K562 (cell line): ENCODE measurements at regions not wholly inside any gene's neighbourhood (a gene's known extent, or its start where the extent isn't known, plus 50 kb on each side); places are given as distances from the start of the nearest gene placed in this dataset.

Source experiments
- ATAC-seq: fragments of 200-7000 bp; cut with Tn5 transposase; 3 replicates; pipeline ENCODE4 v1.9.1; 2020; ENCODE audit warnings: moderate library complexity
- BruUV-seq: library from RNA; stranded (reverse); fragments of 400-500 nt; replicated peaks from 2 replicates; lab custom pipeline; 2021; lab: Mats Ljungman, UMichigan
- CTCF ChIA-PET: fragments of 300-600 bp; formaldehyde crosslinking; extraction: SDS; loops from one replicate; lab custom pipeline; 2021; ENCODE audit warnings: low intra/inter-chr PET ratio; lab: Yijun Ruan, JAX
- POLR2A ChIA-PET: fragments of 300-600, 350-650 bp; sonication (Branson Sonifier 250); formaldehyde crosslinking; extraction: SDS; loops from one replicate; lab custom pipeline; 2021; ENCODE audit warnings: antibody characterized with exemption, inconsistent platforms; lab: Yijun Ruan, JAX
- DNase-seq, 4 experiments: peaks; one replicate each; pipeline versions ENCODE4 v3.0.0 to v3.0.0-alpha.2; 2011 to 2018; ENCODE audit warnings: low spot score in 3 of 4, mixed read lengths in 3 of 4; ENCODE audit errors: extremely low read depth in 1 of 4
- FAIRE-seq: peaks from 2 replicates; lab custom pipeline; 2011; peaks lifted over from hg19 to GRCh38; lab: Jason Lieb, UNC
- H2AFZ ChIP-seq: 2 replicates; pipeline ENCODE4 v1.6.0; 2011; ENCODE audit warnings: low read depth, low read length, control low read depth, inconsistent platforms
- H3K27ac ChIP-seq: fragments of 200-600 bp; 3 replicates; pipeline ENCODE4 v1.8.0; 2011; ENCODE audit warnings: low read depth, mild to moderate bottlenecking, control low read depth, inconsistent platforms, low read length, moderate library complexity, mixed read lengths; ENCODE audit errors: extremely low read depth
- H3K27me3 ChIP-seq, 2 experiments: fragments of 300-600 bp in 1 of 2; 2 replicates in 1 of 2; 3 replicates in 1 of 2; pipeline versions ENCODE4 v1.6.0 to v1.8.0; 2011; ENCODE audit warnings: inconsistent platforms in 2 of 2, low read length in 2 of 2, mild to moderate bottlenecking in 1 of 2, mixed read lengths in 1 of 2, moderate library complexity in 1 of 2; ENCODE audit not compliant: control insufficient read depth in 2 of 2, insufficient read depth in 2 of 2
- H3K36me3 ChIP-seq: fragments of 300-600 bp; 3 replicates; pipeline ENCODE4 v1.8.0; 2011; ENCODE audit warnings: mild to moderate bottlenecking, low read length, inconsistent platforms; ENCODE audit not compliant: control insufficient read depth, insufficient read depth
- H3K4me1 ChIP-seq, 2 experiments: fragments of 200-600 bp in 1 of 2; replicated peaks in 1 of 2; 2 replicates in 1 of 2; 3 replicates in 1 of 2; pipeline versions ENCODE4 v1.5.1 to v1.8.0; 2011; ENCODE audit warnings: inconsistent platforms in 2 of 2, low read length in 2 of 2, mild to moderate bottlenecking in 1 of 2, mixed read lengths in 1 of 2, moderate library complexity in 1 of 2; ENCODE audit not compliant: control insufficient read depth in 2 of 2, insufficient read depth in 2 of 2
- H3K4me2 ChIP-seq: 2 replicates; pipeline ENCODE4 v1.6.1; 2011; ENCODE audit warnings: low read length, control low read depth, inconsistent platforms, mixed read lengths; ENCODE audit not compliant: insufficient read depth
- H3K4me3 ChIP-seq: fragments of 200-600 bp; sonication (generic), shearing (Covaris generic); 2 replicates; pipeline ENCODE4 v1.5.1; 2016; ENCODE audit warnings: control low read depth, inconsistent platforms
- H3K79me2 ChIP-seq: fragments of 200-600 bp; 3 replicates; pipeline ENCODE4 v1.8.0; 2011; ENCODE audit warnings: low read length, inconsistent platforms; ENCODE audit not compliant: control insufficient read depth, insufficient read depth
- H3K9ac ChIP-seq, 2 experiments: 2 replicates each; pipeline versions ENCODE4 v1.6.0 to v1.6.1; 2011; ENCODE audit warnings: low read depth in 2 of 2, low read length in 2 of 2, control low read depth in 1 of 2, inconsistent platforms in 1 of 2, mild to moderate bottlenecking in 1 of 2, mixed read lengths in 1 of 2; ENCODE audit not compliant: insufficient read depth in 1 of 2
- H3K9me1 ChIP-seq: one replicate; pipeline ENCODE4 v1.6.0; 2011; ENCODE audit warnings: inconsistent platforms, mild to moderate bottlenecking, low read length, moderate library complexity; ENCODE audit not compliant: control insufficient read depth, insufficient read depth
- H3K9me3 ChIP-seq: replicated peaks from 2 replicates; pipeline ENCODE4 v1.5.1; 2011; ENCODE audit warnings: low read depth, low read length, inconsistent platforms; ENCODE audit not compliant: control insufficient read depth, insufficient read depth
- H4K20me1 ChIP-seq: replicated peaks from 2 replicates; pipeline ENCODE4 v1.6.1; 2011; ENCODE audit warnings: low read length, inconsistent platforms, mixed read lengths; ENCODE audit not compliant: control insufficient read depth, insufficient read depth
- ARHGAP35 ChIP-seq: fragments of 450-650 bp; IDR thresholded peaks from 2 replicates; pipeline ENCODE4 v1.6.1; 2018; ENCODE audit not compliant: partially characterized antibody
- E2F4 ChIP-seq: sonication (generic); formaldehyde crosslinking; IDR thresholded peaks from 2 replicates; pipeline ENCODE4 v1.8.0; 2022; ENCODE audit warnings: mild to moderate bottlenecking, low read depth, missing genetic modification reagents
- FOXM1 ChIP-seq, 2 experiments: fragments of 450-650 bp in 1 of 2; sonication (generic) in 1 of 2; formaldehyde crosslinking in 1 of 2; IDR thresholded peaks; 2 replicates each; pipeline versions ENCODE4 v1.6.1 to v1.9.0; 2017 to 2022; ENCODE audit warnings: low read depth in 2 of 2, mild to moderate bottlenecking in 2 of 2, missing genetic modification reagents in 1 of 2, moderate library complexity in 1 of 2
- HDAC3 ChIP-seq: fragments of 450-650 bp; IDR thresholded peaks from 2 replicates; pipeline ENCODE4 v1.6.1; 2018; ENCODE audit warnings: borderline replicate concordance, mild to moderate bottlenecking, moderate library complexity; ENCODE audit not compliant: partially characterized antibody
- HINFP ChIP-seq: fragments of 450-650 bp; conservative IDR thresholded peaks from 2 replicates; pipeline ENCODE4 v1.6.1; 2016; ENCODE audit warnings: missing genetic modification characterization, low read depth, mild to moderate bottlenecking, control low read depth, missing compliant biosample characterization
- NONO ChIP-seq, 2 experiments: fragments of 200-400 bp in 1 of 2; fragments of 450-650 bp in 1 of 2; formaldehyde crosslinking in 1 of 2; IDR thresholded peaks; 2 replicates each; pipeline ENCODE4 v1.6.1; 2017; ENCODE audit warnings: low read depth in 2 of 2, mild to moderate bottlenecking in 2 of 2, moderate library complexity in 2 of 2, low read length in 1 of 2
- TAF7 ChIP-seq: fragments of 450-650 bp; IDR thresholded peaks from 2 replicates; pipeline ENCODE4 v1.6.1; 2016; ENCODE audit warnings: missing genetic modification characterization, missing compliant biosample characterization
- TCF3 ChIP-seq: sonication (generic); formaldehyde crosslinking; IDR thresholded peaks from 2 replicates; pipeline ENCODE4 v1.4.0; 2020; ENCODE audit warnings: mild to moderate bottlenecking, missing genetic modification reagents
- THRB ChIP-seq: fragments of 450-650 bp; formaldehyde crosslinking; conservative IDR thresholded peaks from 2 replicates; pipeline ENCODE4 v1.4.0; 2022; ENCODE audit warnings: mild to moderate bottlenecking, missing genetic modification characterization
- ZNF12 ChIP-seq: sonication (generic); formaldehyde crosslinking; IDR thresholded peaks from 2 replicates; pipeline ENCODE4 v1.4.0; 2020; ENCODE audit warnings: mild to moderate bottlenecking, missing genetic modification reagents
- ZSCAN29 ChIP-seq: fragments of 450-650 bp; IDR thresholded peaks from 2 replicates; pipeline ENCODE4 v1.6.1; 2017
- WGBS: fragments of 100-300 bp; shearing (Covaris generic); methylation state at CpG from one replicate; pipeline ENCODE4 v1.1.6; 2016; ENCODE audit warnings: low coverage, mixed read lengths; ENCODE audit not compliant: insufficient coverage; ENCODE audit errors: missing lambda C conversion rate; 5-methylcytosine and 5-hydroxymethylcytosine counted together
- in situ Hi-C: fragments of 300-500 bp; cut with MboI; formaldehyde crosslinking; loops from 4 replicates; pipeline ENCODE4 v1.15.0; 2018; ENCODE audit warnings: inconsistent platforms, mixed read lengths
- intact Hi-C: fragments of 100-400 bp; cut with micrococcal nuclease; formaldehyde crosslinking; loops from 2 replicates; pipeline ENCODE4 v1.14.2; 2022
- TF ChIP-seq, protein P1 (sequence below): sonication (generic); formaldehyde crosslinking; IDR thresholded peaks from 2 replicates; pipeline ENCODE4 v1.8.0; 2023; ENCODE audit warnings: mild to moderate bottlenecking, missing genetic modification reagents
- TF ChIP-seq, protein P2 (sequence below): fragments of 250-450 bp; sonication (Bioruptor Pico); IDR thresholded peaks from 2 replicates; pipeline ENCODE4 v1.8.0; 2021; ENCODE audit warnings: moderate library complexity, mild to moderate bottlenecking, inconsistent platforms

DNA sequence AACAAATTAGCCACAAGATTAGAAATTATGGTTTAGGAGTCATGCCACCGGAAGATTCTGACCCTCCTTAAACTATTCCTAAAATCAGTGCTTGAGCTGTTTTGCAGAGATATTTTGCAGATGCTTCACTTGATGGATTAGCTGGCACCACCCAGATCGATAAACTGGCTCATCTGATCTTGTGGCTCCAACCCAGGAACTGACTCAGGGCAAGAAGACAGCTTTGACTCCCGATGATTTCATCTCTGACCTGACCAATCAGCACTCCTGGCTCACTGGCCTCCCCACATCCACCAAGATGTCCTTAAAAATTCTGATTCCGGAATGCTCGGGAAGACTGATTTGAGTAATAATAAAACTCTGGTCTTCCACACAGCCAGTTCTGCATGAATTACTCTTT, 221.6 kb downstream of the RHOU start:
- POLR2A ChIA-PET = no interaction called here
- no peaks in the 10 kb centered on the region for H3K9me1 ChIP-seq
- no peaks in the 10 kb centered on the region; the same call in 1 of the 2 replicates for H4K20me1 ChIP-seq
- H3K4me1 ChIP-seq = no peaks in the 10 kb centered on the region
- DNase-seq (no peak), FAIRE-seq (no peak), ATAC-seq (no peak)
- no TSS peak for BruUV-seq
- no peaks in the 10 kb centered on the region for H3K9me3 ChIP-seq
- intact Hi-C loops (no loop called here), in situ Hi-C loops (no loop called here)
- no peak overlapping the region for H3K9ac ChIP-seq
- no peak overlapping the region for H3K4me3 ChIP-seq
- H2AFZ ChIP-seq = no peak overlapping the region
- CTCF ChIA-PET = no interaction called here
- no peaks in the 10 kb centered on the region for H3K79me2 ChIP-seq
- WGBS = 1% methylated on average over 5 of the region's 5 CpGs
- H3K27me3 ChIP-seq = peaks cover 18 to 20% of the 10 kb centered on the region in 2 experiments; a peak in 4 of 5 replicates
- no peak overlapping the region for H3K4me2 ChIP-seq
- no peaks in the 10 kb centered on the region for H3K36me3 ChIP-seq
- H3K27ac ChIP-seq = no peak overlapping the region
- TF ChIP-seq FOXM1 (IDR thresholded peaks at IDR 0.05; ENCODE audit: low read depth) (no peak), FOXM1 (CRISPR knock-in tag; IDR thresholded peaks at IDR 0.05; ENCODE audit: low read depth) (no peak), TCF3 (CRISPR knock-in tag) (no peak), ZNF12 (no peak), HDAC3 (no peak), NONO (IDR thresholded peaks at IDR 0.05; ENCODE audit: low read depth in 2 of 2, low read length in 1 of 2) (no peak), THRB (CRISPR knock-in tag) (no peak), E2F4 (CRISPR knock-in tag) (no peak), ARHGAP35 (no peak), TAF7 (no peak), HINFP (tag) (no peak), ZSCAN29 (no peak)
- TF ChIP-seq, protein P1, sequence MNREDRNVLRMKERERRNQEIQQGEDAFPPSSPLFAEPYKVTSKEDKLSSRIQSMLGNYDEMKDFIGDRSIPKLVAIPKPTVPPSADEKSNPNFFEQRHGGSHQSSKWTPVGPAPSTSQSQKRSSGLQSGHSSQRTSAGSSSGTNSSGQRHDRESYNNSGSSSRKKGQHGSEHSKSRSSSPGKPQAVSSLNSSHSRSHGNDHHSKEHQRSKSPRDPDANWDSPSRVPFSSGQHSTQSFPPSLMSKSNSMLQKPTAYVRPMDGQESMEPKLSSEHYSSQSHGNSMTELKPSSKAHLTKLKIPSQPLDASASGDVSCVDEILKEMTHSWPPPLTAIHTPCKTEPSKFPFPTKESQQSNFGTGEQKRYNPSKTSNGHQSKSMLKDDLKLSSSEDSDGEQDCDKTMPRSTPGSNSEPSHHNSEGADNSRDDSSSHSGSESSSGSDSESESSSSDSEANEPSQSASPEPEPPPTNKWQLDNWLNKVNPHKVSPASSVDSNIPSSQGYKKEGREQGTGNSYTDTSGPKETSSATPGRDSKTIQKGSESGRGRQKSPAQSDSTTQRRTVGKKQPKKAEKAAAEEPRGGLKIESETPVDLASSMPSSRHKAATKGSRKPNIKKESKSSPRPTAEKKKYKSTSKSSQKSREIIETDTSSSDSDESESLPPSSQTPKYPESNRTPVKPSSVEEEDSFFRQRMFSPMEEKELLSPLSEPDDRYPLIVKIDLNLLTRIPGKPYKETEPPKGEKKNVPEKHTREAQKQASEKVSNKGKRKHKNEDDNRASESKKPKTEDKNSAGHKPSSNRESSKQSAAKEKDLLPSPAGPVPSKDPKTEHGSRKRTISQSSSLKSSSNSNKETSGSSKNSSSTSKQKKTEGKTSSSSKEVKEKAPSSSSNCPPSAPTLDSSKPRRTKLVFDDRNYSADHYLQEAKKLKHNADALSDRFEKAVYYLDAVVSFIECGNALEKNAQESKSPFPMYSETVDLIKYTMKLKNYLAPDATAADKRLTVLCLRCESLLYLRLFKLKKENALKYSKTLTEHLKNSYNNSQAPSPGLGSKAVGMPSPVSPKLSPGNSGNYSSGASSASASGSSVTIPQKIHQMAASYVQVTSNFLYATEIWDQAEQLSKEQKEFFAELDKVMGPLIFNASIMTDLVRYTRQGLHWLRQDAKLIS (CRISPR knock-in tag) = no peak
- TF ChIP-seq, protein P2, sequence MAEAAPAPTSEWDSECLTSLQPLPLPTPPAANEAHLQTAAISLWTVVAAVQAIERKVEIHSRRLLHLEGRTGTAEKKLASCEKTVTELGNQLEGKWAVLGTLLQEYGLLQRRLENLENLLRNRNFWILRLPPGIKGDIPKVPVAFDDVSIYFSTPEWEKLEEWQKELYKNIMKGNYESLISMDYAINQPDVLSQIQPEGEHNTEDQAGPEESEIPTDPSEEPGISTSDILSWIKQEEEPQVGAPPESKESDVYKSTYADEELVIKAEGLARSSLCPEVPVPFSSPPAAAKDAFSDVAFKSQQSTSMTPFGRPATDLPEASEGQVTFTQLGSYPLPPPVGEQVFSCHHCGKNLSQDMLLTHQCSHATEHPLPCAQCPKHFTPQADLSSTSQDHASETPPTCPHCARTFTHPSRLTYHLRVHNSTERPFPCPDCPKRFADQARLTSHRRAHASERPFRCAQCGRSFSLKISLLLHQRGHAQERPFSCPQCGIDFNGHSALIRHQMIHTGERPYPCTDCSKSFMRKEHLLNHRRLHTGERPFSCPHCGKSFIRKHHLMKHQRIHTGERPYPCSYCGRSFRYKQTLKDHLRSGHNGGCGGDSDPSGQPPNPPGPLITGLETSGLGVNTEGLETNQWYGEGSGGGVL (CRISPR knock-in tag) = no peak
